Caco-2 (cell line): ENCODE measurements at regions not wholly inside any gene's neighbourhood (a gene's known extent, or its start where the extent isn't known, plus 50 kb on each side); places are given as distances from the start of the nearest gene placed in this dataset.
"Not testable (repeated sequence)": the region's sequence is repeated elsewhere in the genome, so short reads cannot be mapped to it uniquely, and the experiment has no call there.

Source experiments
- BruUV-seq: library from RNA; stranded (reverse); fragments of 400-500 nt; replicated peaks from 2 replicates; lab custom pipeline; 2021; lab: Mats Ljungman, UMichigan
- CTCF ChIA-PET: fragments of 300-600 bp; sonication (Branson Sonifier 250); formaldehyde crosslinking; loops from one replicate; lab custom pipeline; 2022; ENCODE audit warnings: antibody characterized with exemption; lab: Charles Lee
- POLR2A ChIA-PET: fragments of 300-600 bp; sonication (Branson Sonifier 250); formaldehyde crosslinking; loops from one replicate; lab custom pipeline; 2022; ENCODE audit warnings: antibody characterized with exemption; lab: Charles Lee
- DNase-seq, 2 experiments: peaks; one replicate each; pipeline versions ENCODE4 v3.0.0 to v3.0.0-alpha.2; 2020 to 2022
- H3K27me3 ChIP-seq: replicated peaks from 2 replicates; pipeline ENCODE4 v1.6.0; 2011; ENCODE audit warnings: low read length; ENCODE audit not compliant: control insufficient read depth, insufficient read depth
- H3K36me3 ChIP-seq: 2 replicates; pipeline ENCODE4 v1.5.1; 2011; ENCODE audit warnings: low read length; ENCODE audit not compliant: control insufficient read depth, insufficient read depth
- H3K4me1 ChIP-seq: fragments of 250-450 bp; sonication (Bioruptor Pico); 2 replicates; pipeline ENCODE4 v1.5.1; 2020; ENCODE audit warnings: mild to moderate bottlenecking
- H3K4me3 ChIP-seq: 2 replicates; pipeline ENCODE4 v1.5.1; 2011; ENCODE audit warnings: low read depth, mild to moderate bottlenecking, control low read depth, low read length
- H3K9me3 ChIP-seq: fragments of 250-450 bp; sonication (Bioruptor Pico); 2 replicates; pipeline ENCODE4 v1.5.1; 2020; ENCODE audit warnings: mild to moderate bottlenecking, moderate library complexity
- H3K27ac Mint-ChIP-seq: one replicate; pipeline ENCODE4 v1.8.0; 2022; ENCODE audit warnings: mixed read lengths; ENCODE audit not compliant: unreplicated experiment
- H3K27me3 Mint-ChIP-seq: one replicate; pipeline ENCODE4 v1.8.0; 2022; ENCODE audit warnings: mixed read lengths; ENCODE audit not compliant: insufficient read depth, unreplicated experiment
- H3K36me3 Mint-ChIP-seq: one replicate; pipeline ENCODE4 v1.8.0; 2022; ENCODE audit warnings: mild to moderate bottlenecking, mixed read lengths; ENCODE audit not compliant: insufficient read depth, unreplicated experiment
- H3K4me1 Mint-ChIP-seq: one replicate; pipeline ENCODE4 v1.8.0; 2022; ENCODE audit warnings: low read depth, mixed read lengths; ENCODE audit not compliant: unreplicated experiment
- H3K4me3 Mint-ChIP-seq: one replicate; pipeline ENCODE4 v1.8.0; 2022; ENCODE audit warnings: mild to moderate bottlenecking, moderate library complexity, mixed read lengths; ENCODE audit not compliant: unreplicated experiment
- H3K9me3 Mint-ChIP-seq: one replicate; pipeline ENCODE4 v1.8.0; 2022; ENCODE audit warnings: mixed read lengths; ENCODE audit not compliant: unreplicated experiment
- intact Hi-C: fragments of 100-400 bp; cut with micrococcal nuclease; formaldehyde crosslinking; loops from one replicate; pipeline ENCODE4 v1.10.0; 2022; ENCODE audit not compliant: unreplicated experiment
- TF ChIP-seq, protein P1 (sequence below), 2 experiments: fragments of 200-600 bp in 1 of 2; IDR thresholded peaks; 1 replicate in 1 of 2; 2 replicates in 1 of 2; pipeline versions ENCODE4 v1.5.1 to v1.8.0; 2011 to 2022; ENCODE audit warnings: antibody characterized with exemption in 1 of 2, control low read depth in 1 of 2, inconsistent platforms in 1 of 2, low read depth in 1 of 2, low read length in 1 of 2, mild to moderate bottlenecking in 1 of 2, moderate library complexity in 1 of 2; ENCODE audit not compliant: insufficient read depth in 1 of 2, severe bottlenecking in 1 of 2, unreplicated experiment in 1 of 2

DNA sequence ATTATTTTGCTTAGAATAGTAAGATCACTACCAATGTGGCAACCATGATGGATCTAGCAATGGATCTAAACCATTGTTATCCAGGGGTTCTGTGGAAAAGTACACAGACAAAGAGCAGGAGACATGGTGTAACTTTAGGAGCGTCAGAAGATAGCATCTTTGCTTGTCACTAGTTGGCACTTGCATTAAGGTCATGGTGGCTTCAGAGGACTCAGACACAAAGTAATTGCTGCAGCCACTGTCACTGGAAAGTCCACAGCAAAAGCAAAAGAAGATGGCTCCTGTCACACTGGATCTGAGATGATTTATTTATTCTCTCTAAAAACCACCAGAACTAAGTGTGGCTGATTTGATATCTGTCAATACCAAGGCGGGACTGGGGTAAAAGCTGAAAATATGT lies 93.3 kb upstream of the PCDH20 start:
- no peaks in the 10 kb centered on the region for H3K9me3 ChIP-seq
- DNase-seq: no peak
- intact Hi-C loops: no loop called here
- no peaks in the 10 kb centered on the region for H3K27me3 ChIP-seq
- no peaks in the 10 kb centered on the region for H3K4me1 ChIP-seq
- no peaks in the 10 kb centered on the region for H3K9me3 Mint-ChIP-seq
- peaks cover 3% of the 10 kb centered on the region for H3K27me3 Mint-ChIP-seq
- CTCF ChIA-PET: no interaction called here
- BruUV-seq: no TSS peak
- H3K36me3 Mint-ChIP-seq: no peaks in the 10 kb centered on the region
- H3K4me3 ChIP-seq: no peak overlapping the region
- POLR2A ChIA-PET: no interaction called here
- TF ChIP-seq, protein P1, sequence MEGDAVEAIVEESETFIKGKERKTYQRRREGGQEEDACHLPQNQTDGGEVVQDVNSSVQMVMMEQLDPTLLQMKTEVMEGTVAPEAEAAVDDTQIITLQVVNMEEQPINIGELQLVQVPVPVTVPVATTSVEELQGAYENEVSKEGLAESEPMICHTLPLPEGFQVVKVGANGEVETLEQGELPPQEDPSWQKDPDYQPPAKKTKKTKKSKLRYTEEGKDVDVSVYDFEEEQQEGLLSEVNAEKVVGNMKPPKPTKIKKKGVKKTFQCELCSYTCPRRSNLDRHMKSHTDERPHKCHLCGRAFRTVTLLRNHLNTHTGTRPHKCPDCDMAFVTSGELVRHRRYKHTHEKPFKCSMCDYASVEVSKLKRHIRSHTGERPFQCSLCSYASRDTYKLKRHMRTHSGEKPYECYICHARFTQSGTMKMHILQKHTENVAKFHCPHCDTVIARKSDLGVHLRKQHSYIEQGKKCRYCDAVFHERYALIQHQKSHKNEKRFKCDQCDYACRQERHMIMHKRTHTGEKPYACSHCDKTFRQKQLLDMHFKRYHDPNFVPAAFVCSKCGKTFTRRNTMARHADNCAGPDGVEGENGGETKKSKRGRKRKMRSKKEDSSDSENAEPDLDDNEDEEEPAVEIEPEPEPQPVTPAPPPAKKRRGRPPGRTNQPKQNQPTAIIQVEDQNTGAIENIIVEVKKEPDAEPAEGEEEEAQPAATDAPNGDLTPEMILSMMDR (IDR thresholded peaks at IDR 0.05; ENCODE audit: insufficient read depth in 1 of 2, low read depth in 1 of 2, low read length in 1 of 2, severe bottlenecking in 1 of 2, unreplicated experiment in 1 of 2): no peak
- H3K4me3 Mint-ChIP-seq: no peak overlapping the region
- no peak overlapping the region for H3K27ac Mint-ChIP-seq
- no peaks in the 10 kb centered on the region for H3K36me3 ChIP-seq
- H3K4me1 Mint-ChIP-seq: no peaks in the 10 kb centered on the region

DNA sequence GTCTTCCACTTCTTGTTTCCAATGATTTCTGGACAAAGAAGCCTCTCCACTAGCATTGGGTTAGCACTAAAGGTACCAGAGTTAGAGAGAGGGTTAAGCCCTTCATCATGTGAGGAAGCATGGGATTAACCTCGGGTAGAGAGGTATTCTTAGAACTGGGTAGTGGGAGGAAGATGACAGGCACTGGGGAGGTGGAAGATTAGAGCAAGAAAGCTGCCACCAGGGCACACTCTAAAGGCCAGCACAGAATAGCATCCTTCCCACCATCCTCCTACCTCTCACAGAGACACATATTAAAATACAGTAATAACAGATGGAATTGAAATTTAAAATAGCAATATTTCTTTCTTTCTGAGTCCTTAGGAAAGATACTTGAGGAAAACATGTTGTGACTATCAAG lies 84.5 kb upstream of the PCDH20 start:
- TF ChIP-seq, protein P1 (IDR thresholded peaks at IDR 0.05; ENCODE audit: insufficient read depth in 1 of 2, low read depth in 1 of 2, low read length in 1 of 2, severe bottlenecking in 1 of 2, unreplicated experiment in 1 of 2): no peak
- Mint-ChIP-seq H3K4me1 (no peaks in the 10 kb centered on the region), H3K36me3 (no peaks in the 10 kb centered on the region), H3K27me3 (no peaks in the 10 kb centered on the region), H3K9me3 (no peaks in the 10 kb centered on the region), H3K4me3 (no peak overlapping the region), H3K27ac (no peak overlapping the region)
- no peaks in the 10 kb centered on the region for H3K36me3 ChIP-seq
- no peak for DNase-seq
- H3K27me3 ChIP-seq: no peaks in the 10 kb centered on the region
- H3K9me3 ChIP-seq: no peaks in the 10 kb centered on the region
- no peak overlapping the region for H3K4me3 ChIP-seq
- intact Hi-C loops: no loop called here
- CTCF ChIA-PET: no interaction called here
- POLR2A ChIA-PET: no interaction called here
- H3K4me1 ChIP-seq: no peaks in the 10 kb centered on the region
- no TSS peak for BruUV-seq

DNA sequence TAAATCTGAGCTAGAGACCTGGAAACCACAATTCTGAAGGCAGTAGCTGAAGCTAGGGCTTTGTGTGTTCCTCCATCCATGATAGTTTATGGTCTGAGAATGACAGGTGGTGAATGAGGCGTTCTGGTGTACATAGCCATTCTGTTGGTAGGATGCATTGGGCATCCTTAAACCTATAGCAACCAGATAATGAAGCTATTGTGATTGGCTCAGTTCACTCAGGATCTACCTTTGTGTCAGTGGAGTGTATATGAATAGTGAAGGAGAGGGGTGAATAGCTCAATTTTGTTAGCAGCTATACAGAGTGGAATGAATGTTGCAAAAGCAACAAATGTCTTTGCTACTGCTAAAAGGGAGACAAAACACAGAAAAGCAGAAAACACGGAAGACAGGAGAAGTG lies 80.0 kb upstream of the PCDH20 start:
- no peak overlapping the region for H3K27ac Mint-ChIP-seq
- CTCF ChIA-PET: no interaction called here

DNA sequence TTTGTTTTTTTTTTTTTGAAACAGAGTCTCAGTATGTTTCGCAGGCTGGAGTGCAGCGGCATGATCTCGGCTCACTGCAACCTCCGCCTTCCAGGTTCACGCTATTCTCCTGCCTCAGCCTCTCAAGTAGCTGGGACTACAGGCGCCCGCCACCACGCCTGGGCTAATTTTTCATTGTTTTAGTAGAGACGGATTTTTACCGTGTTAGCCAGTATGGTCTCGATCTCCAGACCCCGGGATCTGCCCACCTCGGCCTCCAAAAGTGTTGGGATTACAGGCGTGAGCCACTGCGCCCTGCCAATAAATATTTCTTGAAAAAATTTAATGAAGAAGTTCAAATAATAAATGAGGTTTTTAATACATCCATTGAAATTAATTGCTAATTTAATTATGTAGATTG lies 77.9 kb upstream of the PCDH20 start:
- H3K27me3 ChIP-seq, DNase-seq, H3K4me1 Mint-ChIP-seq, H3K27me3 Mint-ChIP-seq, POLR2A ChIA-PET, intact Hi-C loops, H3K4me3 ChIP-seq, BruUV-seq, H3K27ac Mint-ChIP-seq, H3K9me3 Mint-ChIP-seq, H3K9me3 ChIP-seq, H3K36me3 Mint-ChIP-seq, H3K4me3 Mint-ChIP-seq, H3K4me1 ChIP-seq, H3K36me3 ChIP-seq, CTCF ChIA-PET: not testable (repeated sequence)

More for the DNA sequence above, 80.0 kb upstream of the PCDH20 start:
- H3K4me3 Mint-ChIP-seq: no peak overlapping the region
- POLR2A ChIA-PET: no interaction called here
- no peaks in the 10 kb centered on the region for H3K36me3 Mint-ChIP-seq
- Histone ChIP-seq H3K36me3 (no peaks in the 10 kb centered on the region), H3K27me3 (no peaks in the 10 kb centered on the region), H3K4me3 (no peak overlapping the region), H3K4me1 (no peaks in the 10 kb centered on the region), H3K9me3 (no peaks in the 10 kb centered on the region)
- DNase-seq: no peak
- BruUV-seq: no TSS peak
- no peaks in the 10 kb centered on the region for H3K9me3 Mint-ChIP-seq
- intact Hi-C loops: no loop called here
- no peaks in the 10 kb centered on the region for H3K4me1 Mint-ChIP-seq
- H3K27me3 Mint-ChIP-seq: no peaks in the 10 kb centered on the region
- TF ChIP-seq, protein P1 (IDR thresholded peaks at IDR 0.05; ENCODE audit: insufficient read depth in 1 of 2, low read depth in 1 of 2, low read length in 1 of 2, severe bottlenecking in 1 of 2, unreplicated experiment in 1 of 2): no peak
